Neutrophil (primary cell): ENCODE measurements at regions not wholly inside any gene's neighbourhood (a gene's known extent, or its start where the extent isn't known, plus 50 kb on each side); places are given as distances from the start of the nearest gene placed in this dataset.

Experiments used
- H3K27ac ChIP-seq: fragments of 200-600 bp; sonication (generic); 2 replicates; pipeline ENCODE4 v1.5.1; 2016; ENCODE audit warnings: mild to moderate bottlenecking, moderate library complexity
- H3K27me3 ChIP-seq: fragments of 200-600 bp; sonication (generic); 2 replicates; pipeline ENCODE4 v1.6.0; 2016; ENCODE audit warnings: mild to moderate bottlenecking
- H3K36me3 ChIP-seq: fragments of 200-600 bp; sonication (generic); 2 replicates; pipeline ENCODE4 v1.5.1; 2017
- H3K4me1 ChIP-seq, 2 experiments: fragments of 200-600 bp in 1 of 2; sonication (generic) in 1 of 2; 1 replicate in 1 of 2; 2 replicates in 1 of 2; pipeline versions ENCODE4 v1.5.1 to v1.6.1; 2013 to 2016; ENCODE audit warnings: low read depth in 1 of 2, low read length in 1 of 2, mild to moderate bottlenecking in 1 of 2, moderate library complexity in 1 of 2; ENCODE audit not compliant: control insufficient read depth in 1 of 2, insufficient read depth in 1 of 2
- H3K4me3 ChIP-seq, 2 experiments: fragments of 200-600 bp in 1 of 2; sonication (generic) in 1 of 2; 1 replicate in 1 of 2; 2 replicates in 1 of 2; pipeline ENCODE4 v1.5.1; 2013 to 2016; ENCODE audit warnings: low read depth in 1 of 2, low read length in 1 of 2, mild to moderate bottlenecking in 1 of 2, moderate library complexity in 1 of 2
- H3K9me3 ChIP-seq: fragments of 200-600 bp; sonication (generic); 2 replicates; pipeline ENCODE4 v1.5.1; 2016
- CTCF ChIP-seq: fragments of 200-600 bp; sonication (generic); IDR thresholded peaks from 2 replicates; pipeline ENCODE4 v1.5.1; 2016; ENCODE audit warnings: antibody characterized with exemption

DNA sequence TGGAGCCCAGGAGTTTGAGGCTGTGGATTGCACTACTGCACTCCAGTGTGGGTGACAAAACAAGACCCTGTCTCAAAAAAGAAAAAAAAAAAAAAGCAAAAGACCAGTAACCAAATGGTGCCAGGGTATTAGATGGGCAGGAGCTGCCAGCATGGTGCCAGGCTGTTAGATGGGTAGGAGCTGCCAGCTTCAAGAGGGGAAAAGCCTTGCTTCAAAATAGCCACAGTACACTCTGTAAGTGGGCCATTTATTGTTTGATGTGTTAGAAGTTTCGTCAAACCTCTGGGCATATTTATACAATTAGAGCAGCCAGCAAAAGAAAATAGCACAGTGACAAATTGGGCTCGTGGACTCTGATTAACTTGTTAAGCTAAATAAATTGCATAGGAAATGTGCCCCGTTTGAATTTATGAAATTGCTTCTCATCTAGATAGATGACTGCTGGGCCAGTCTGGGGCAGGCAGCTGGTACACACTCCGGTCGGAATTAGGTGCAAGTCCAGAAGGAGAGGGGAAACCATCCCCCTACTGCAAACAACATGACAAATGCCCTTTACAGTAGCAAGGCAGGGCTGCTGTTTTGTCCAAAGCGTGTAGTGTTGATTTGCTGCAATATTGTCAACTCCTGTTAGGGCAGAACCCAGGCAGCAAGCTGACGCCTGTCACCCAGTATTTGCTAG lies 126.3 kb upstream of the IRX3 start:
- Histone ChIP-seq H3K27ac (no peak overlapping the region), H3K4me3 (no peak overlapping the region), H3K36me3 (no peaks in the 10 kb centered on the region), H3K27me3 (peaks cover 30% of the 10 kb centered on the region), H3K4me1 (no peaks in the 10 kb centered on the region), H3K9me3 (no peaks in the 10 kb centered on the region)
- TF ChIP-seq CTCF = no peak

- Histone ChIP-seq H3K9me3 (no peaks in the 10 kb centered on the region), H3K4me3 (no peak overlapping the region), H3K27ac (no peak overlapping the region), H3K36me3 (no peaks in the 10 kb centered on the region), H3K4me1 (no peaks in the 10 kb centered on the region), H3K27me3 (peaks cover 30% of the 10 kb centered on the region)
- TF ChIP-seq CTCF = no peak
Measured at GRCh38 chr16:54412037-54412436, 125.5 kb upstream of the IRX3 start.

DNA sequence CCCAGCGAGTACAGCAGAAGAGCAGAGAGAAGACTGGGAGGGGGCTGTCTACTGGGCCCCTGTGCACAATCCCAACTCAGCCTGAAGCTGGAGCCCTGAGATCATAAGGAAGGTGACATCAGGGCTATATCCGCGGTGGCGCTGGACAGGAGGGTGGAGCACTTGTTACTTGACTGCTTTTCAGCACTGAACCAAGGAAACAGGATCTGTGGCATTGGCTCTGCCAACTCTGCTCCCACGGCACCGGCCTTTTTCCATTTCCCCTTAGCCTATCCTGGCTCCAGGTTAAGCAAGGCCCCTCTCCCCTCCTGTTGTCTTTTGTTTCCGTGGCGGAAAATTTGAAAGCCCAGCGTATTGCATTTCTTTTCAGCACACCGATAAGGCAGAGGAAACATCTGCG lies 125.0 kb upstream of the IRX3 start:
- Histone ChIP-seq H3K4me3 (no peak overlapping the region), H3K9me3 (no peaks in the 10 kb centered on the region)

GRCh38 chr16:54409982-54410381 lies 123.4 kb upstream of the IRX3 start:
- H3K27ac ChIP-seq = no peak overlapping the region

More for the DNA sequence above, 125.0 kb upstream of the IRX3 start:
- H3K36me3 ChIP-seq = no peaks in the 10 kb centered on the region
- no peak for TF ChIP-seq CTCF
- no peaks in the 10 kb centered on the region for H3K4me1 ChIP-seq
- no peak overlapping the region for H3K27ac ChIP-seq
- peaks cover 30% of the 10 kb centered on the region for H3K27me3 ChIP-seq

GRCh38 chr16:54407596-54407995 lies 121.0 kb upstream of the IRX3 start:
- Histone ChIP-seq H3K4me3 (no peak overlapping the region), H3K4me1 (no peaks in the 10 kb centered on the region), H3K36me3 (no peaks in the 10 kb centered on the region), H3K27ac (no peak overlapping the region), H3K27me3 (peaks cover 22% of the 10 kb centered on the region), H3K9me3 (no peaks in the 10 kb centered on the region)
- TF ChIP-seq CTCF = no peak

More at GRCh38 chr16:54409982-54410381, 123.4 kb upstream of the IRX3 start:
- no peaks in the 10 kb centered on the region for H3K36me3 ChIP-seq
- no peak overlapping the region for H3K4me3 ChIP-seq
- H3K4me1 ChIP-seq = no peaks in the 10 kb centered on the region
- peaks cover 30% of the 10 kb centered on the region for H3K27me3 ChIP-seq
- no peak for TF ChIP-seq CTCF
- no peaks in the 10 kb centered on the region for H3K9me3 ChIP-seq
